DMS 273 (cell line): ENCODE measurements at regions not wholly inside any gene's neighbourhood (a gene's known extent, or its start where the extent isn't known, plus 50 kb on each side); places are given as distances from the start of the nearest gene placed in this dataset.
"Not testable (repeated sequence)": the region's sequence is repeated elsewhere in the genome, so short reads cannot be mapped to it uniquely, and the experiment has no call there.

ENCODE experiments used
- DNase-seq: peaks from one replicate; lab custom pipeline; 2025; ENCODE audit not compliant: unreplicated experiment; lab: John Stamatoyannopoulos, UW

- no peak for DNase-seq
These were observed 52.3 kb upstream of the PTPN12 start for GRCh38 chr7:77484785-77485184.

- peak; percentile 10 for DNase-seq
These were observed 55.1 kb upstream of the PTPN12 start for GRCh38 chr7:77482015-77482414.

- no peak for DNase-seq
These were observed 55.5 kb upstream of the PTPN12 start for GRCh38 chr7:77481615-77482014.

GRCh38 chr7:77480102-77480627 lies 56.9 kb upstream of the PTPN12 start:
- DNase-seq: not testable (repeated sequence)

GRCh38 chr7:77479536-77480088 lies 57.5 kb upstream of the PTPN12 start:
- no peak for DNase-seq

- DNase-seq: no peak
These were observed 60.2 kb upstream of the PTPN12 start for GRCh38 chr7:77476871-77477270.

GRCh38 chr7:77475181-77475580 lies 59.0 kb upstream of the GSAP start:
- DNase-seq: no peak

GRCh38 chr7:77474756-77475155 lies 58.6 kb upstream of the GSAP start:
- DNase-seq: no peak

- DNase-seq: no peak
These were observed 57.3 kb upstream of the GSAP start for GRCh38 chr7:77473229-77474005.

GRCh38 chr7:77469927-77470326 lies 53.8 kb upstream of the GSAP start:
- DNase-seq: no peak

GRCh38 chr7:77467408-77467807 lies 51.3 kb upstream of the GSAP start:
- DNase-seq: no peak

GRCh38 chr7:77466450-77466849 lies 50.3 kb upstream of the GSAP start:
- no peak for DNase-seq
